ENCODE measurements at regions not wholly inside any gene's neighbourhood (a gene's known extent, or its start where the extent isn't known, plus 50 kb on each side); places are given as distances from the start of the nearest gene placed in this dataset.
"Not testable (repeated sequence)": the region's sequence is repeated elsewhere in the genome, so short reads cannot be mapped to it uniquely, and the experiment has no call there.

DNA sequence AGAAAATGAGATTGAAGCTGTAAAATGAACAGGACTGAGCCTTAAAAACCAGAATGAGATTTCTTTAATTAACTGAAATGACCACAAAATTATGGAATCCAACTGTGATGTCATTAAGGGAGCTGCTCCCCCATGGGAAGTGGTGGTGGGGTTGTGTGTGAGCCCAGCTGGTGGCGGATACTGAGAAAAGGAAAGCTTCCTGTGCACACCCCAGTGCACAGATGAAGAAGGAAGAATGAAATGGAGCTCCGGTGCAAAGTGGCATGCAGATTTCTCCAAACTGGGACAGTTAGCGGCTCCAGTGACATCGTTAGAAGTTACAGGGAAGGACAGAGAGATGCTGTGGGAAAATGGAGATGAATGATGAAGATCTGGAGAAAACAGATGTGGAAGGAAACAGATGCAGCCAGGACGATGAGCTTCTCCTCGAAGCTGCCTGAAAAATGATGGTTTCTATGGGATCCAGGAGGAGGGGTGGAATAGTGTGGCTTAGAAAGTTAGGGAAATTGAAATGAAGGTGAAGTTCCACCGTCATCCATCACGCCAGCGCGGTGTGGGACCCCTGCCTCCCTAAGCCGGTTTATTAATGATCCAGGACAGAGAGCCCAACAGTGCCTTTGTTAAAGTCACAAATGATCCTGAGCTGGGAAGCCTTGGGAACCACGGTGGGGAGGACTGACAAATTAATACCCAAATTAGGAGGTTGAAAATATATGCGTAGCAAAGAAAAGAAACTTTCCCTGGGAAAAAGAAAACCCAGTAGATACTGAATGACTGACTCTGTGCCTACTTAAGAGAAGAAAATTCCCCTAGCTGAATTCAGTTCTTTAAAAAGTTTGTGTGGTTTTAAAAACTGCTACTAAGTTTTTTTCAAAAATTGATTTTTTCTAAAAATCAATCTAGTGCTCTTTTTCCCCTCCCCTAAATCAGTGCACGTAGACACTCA lies 77.2 kb downstream of the TSN start:
- Histone ChIP-seq H3K4me3 (ENCODE audit: low read length) (no peak overlapping the region), H3K27ac (ENCODE audit: low read length) (peak overlapping the region; percentile 80), H3K4me1 (ENCODE audit: control insufficient read depth, insufficient read depth, low read length) (peaks cover 18% of the 10 kb centered on the region), H3K9me3 (replicated peaks; ENCODE audit: control insufficient read depth, low read depth, low read length) (no peaks in the 10 kb centered on the region), H3K27me3 (ENCODE audit: control insufficient read depth, insufficient read depth, low read length) (no peaks in the 10 kb centered on the region), H3K36me3 (ENCODE audit: control insufficient read depth, insufficient read depth, low read length) (no peaks in the 10 kb centered on the region)
- no peak for DNase-seq
- 48% methylated on average over 11 of the region's 14 CpGs for WGBS (ENCODE audit: insufficient coverage)

DNA sequence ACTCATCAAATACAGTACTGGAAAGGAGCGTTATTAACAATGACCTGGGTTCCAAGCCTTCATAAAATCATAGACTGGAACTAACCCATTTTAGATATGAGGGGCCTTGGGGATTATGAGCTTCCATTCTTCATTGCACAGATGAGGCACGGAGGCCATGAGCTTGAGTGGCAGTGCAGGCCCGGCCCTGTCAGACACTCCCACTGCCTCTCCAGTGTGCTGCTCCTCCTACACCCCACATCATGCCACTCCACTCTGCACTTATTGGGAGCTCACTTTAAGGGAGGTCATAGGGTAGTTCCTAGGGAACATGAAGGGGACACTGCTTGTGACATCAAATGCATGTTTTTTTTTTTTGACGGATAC lies 77.9 kb downstream of the TSN start:
- Histone ChIP-seq H3K36me3 (ENCODE audit: control insufficient read depth, insufficient read depth, low read length) (no peaks in the 10 kb centered on the region), H3K4me1 (ENCODE audit: control insufficient read depth, insufficient read depth, low read length) (peaks cover 16% of the 10 kb centered on the region), H3K4me3 (ENCODE audit: low read length) (no peak overlapping the region), H3K27ac (ENCODE audit: low read length) (peak overlapping the region; percentile 20), H3K27me3 (ENCODE audit: control insufficient read depth, insufficient read depth, low read length) (no peaks in the 10 kb centered on the region), H3K9me3 (replicated peaks; ENCODE audit: control insufficient read depth, low read depth, low read length) (no peaks in the 10 kb centered on the region)
- no peak for DNase-seq
- WGBS (ENCODE audit: insufficient coverage): 50% methylated on average over 1 of the region's 4 CpGs

DNA sequence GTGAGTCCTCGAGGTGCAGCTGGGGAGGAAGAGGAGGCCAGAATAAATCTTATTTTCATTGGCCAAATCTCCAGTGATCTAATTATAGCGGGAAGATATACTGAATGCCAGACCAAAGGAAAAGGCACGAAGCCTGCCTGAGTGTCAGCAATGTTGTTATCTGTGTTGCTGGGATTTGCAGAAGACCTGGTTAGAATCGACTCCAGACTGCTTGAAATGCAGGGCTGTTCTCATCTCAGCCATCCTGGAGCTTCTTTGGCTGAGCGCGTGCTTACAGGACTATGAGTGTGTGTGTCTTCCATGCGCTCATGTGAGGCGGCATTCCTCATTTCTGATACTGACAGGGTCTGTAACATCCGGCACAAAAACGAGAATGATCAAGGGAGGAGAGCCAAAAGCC lies 81.2 kb downstream of the TSN start:
- peak; percentile 53 for DNase-seq
- Histone ChIP-seq H3K9me3 (replicated peaks; ENCODE audit: control insufficient read depth, low read depth, low read length) (no peaks in the 10 kb centered on the region), H3K36me3 (ENCODE audit: control insufficient read depth, insufficient read depth, low read length) (no peaks in the 10 kb centered on the region), H3K4me1 (ENCODE audit: control insufficient read depth, insufficient read depth, low read length) (peaks cover 13% of the 10 kb centered on the region), H3K27ac (ENCODE audit: low read length) (peak overlapping the region; percentile 53), H3K27me3 (ENCODE audit: control insufficient read depth, insufficient read depth, low read length) (no peaks in the 10 kb centered on the region), H3K4me3 (ENCODE audit: low read length) (no peak overlapping the region)
- WGBS (ENCODE audit: insufficient coverage): 52% methylated on average over 7 of the region's 10 CpGs

DNA sequence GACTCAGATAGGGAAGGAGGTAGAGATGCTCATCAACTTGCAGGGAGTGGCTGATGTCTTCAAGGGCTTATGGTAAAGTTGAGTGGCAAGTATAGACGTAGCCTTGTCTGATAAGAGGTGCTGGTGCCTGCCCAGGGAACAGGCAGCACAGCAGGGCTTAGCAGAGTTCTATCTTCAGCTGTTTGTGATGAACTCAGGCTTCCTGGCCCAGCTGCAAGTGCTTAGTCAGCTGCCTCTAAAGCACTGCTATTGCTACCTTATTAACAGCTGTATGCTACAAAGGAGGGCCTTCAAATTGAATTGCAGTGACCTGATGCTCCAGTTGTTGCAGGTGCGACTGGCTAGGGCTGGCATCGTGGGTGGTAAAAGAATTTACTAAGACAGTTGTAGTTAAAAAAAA lies 82.1 kb downstream of the TSN start:
- 92% methylated on average over 3 of the region's 3 CpGs for WGBS (ENCODE audit: insufficient coverage)
- H3K9me3 ChIP-seq (replicated peaks; ENCODE audit: control insufficient read depth, low read depth, low read length): no peaks in the 10 kb centered on the region
- no peaks in the 10 kb centered on the region for H3K27me3 ChIP-seq (ENCODE audit: control insufficient read depth, insufficient read depth, low read length)
- DNase-seq: no peak
- no peak overlapping the region for H3K27ac ChIP-seq (ENCODE audit: low read length)
- H3K4me1 ChIP-seq (ENCODE audit: control insufficient read depth, insufficient read depth, low read length): peaks cover 10% of the 10 kb centered on the region
- H3K36me3 ChIP-seq (ENCODE audit: control insufficient read depth, insufficient read depth, low read length): no peaks in the 10 kb centered on the region
- no peak overlapping the region for H3K4me3 ChIP-seq (ENCODE audit: low read length)

DNA sequence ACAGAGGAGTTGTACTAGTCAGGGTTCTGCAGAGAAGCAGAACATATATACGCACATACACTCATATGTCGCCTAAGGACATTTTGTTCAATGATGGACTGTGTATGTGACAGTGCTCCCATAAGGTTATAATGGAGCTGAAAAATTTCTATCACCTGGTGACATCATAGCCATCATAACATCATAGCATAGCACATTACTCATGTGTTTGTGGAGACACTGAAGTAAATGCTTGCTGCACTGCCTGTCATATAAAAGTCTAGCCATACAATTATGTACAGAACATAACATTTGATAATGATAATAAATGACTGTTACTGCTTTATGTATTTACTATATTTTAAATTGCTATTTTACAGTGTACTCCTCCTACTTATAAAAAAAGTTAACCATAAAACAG lies 83.1 kb downstream of the TSN start:
- peaks cover 7% of the 10 kb centered on the region for H3K4me1 ChIP-seq (ENCODE audit: control insufficient read depth, insufficient read depth, low read length)
- no peaks in the 10 kb centered on the region for H3K36me3 ChIP-seq (ENCODE audit: control insufficient read depth, insufficient read depth, low read length)
- no peaks in the 10 kb centered on the region for H3K27me3 ChIP-seq (ENCODE audit: control insufficient read depth, insufficient read depth, low read length)
- no peak overlapping the region for H3K4me3 ChIP-seq (ENCODE audit: low read length)
- DNase-seq: no peak
- no CpG with 5 or more reads among the region's 2 CpGs for WGBS (ENCODE audit: insufficient coverage)
- no peak overlapping the region for H3K27ac ChIP-seq (ENCODE audit: low read length)
- no peaks in the 10 kb centered on the region for H3K9me3 ChIP-seq (replicated peaks; ENCODE audit: control insufficient read depth, low read depth, low read length)

DNA sequence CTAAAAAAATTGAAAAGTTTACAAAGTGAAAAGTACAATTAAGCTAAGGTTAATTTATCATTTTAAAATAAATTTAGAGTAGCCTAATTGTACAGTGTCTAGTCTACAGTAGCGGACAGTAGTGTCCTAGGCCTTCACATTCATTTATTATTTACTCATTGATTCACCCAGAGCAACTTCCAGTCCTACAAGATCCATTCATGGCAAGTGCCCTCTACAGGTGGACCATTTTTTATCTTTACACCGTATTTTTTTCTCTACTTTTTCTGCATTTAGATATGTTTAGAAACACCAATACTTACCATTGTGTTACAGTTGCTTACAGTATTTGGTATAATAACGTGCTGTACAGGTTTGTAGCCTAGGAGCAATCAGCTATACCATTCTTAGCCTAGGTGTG lies 84.1 kb downstream of the TSN start:
- H3K9me3 ChIP-seq (replicated peaks; ENCODE audit: control insufficient read depth, low read depth, low read length): no peaks in the 10 kb centered on the region

DNA sequence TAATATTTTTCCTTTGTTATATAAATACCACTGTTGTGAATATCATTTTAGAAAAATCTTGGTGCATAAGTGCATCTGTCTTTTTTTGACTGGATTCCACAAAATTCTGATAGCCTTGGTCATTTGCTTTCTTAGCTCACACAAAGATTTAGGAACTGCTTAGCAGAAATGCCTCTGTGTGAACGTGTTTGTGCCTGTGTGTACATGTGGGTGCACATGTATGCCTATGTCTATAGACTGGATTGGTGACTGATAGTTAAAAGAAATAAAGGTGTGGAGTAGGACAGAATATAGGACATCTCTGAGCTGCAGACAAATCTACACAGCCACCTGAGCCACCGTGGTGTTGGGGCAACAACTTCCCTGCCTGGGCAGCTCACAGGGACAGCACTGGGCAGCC lies 93.8 kb downstream of the TSN start:
- DNase-seq: no peak
- H3K27me3 ChIP-seq (ENCODE audit: control insufficient read depth, insufficient read depth, low read length): peaks cover 9% of the 10 kb centered on the region
- H3K9me3 ChIP-seq (replicated peaks; ENCODE audit: control insufficient read depth, low read depth, low read length): no peaks in the 10 kb centered on the region
- no peaks in the 10 kb centered on the region for H3K36me3 ChIP-seq (ENCODE audit: control insufficient read depth, insufficient read depth, low read length)
- no peak overlapping the region for H3K4me3 ChIP-seq (ENCODE audit: low read length)
- 71% methylated on average over 2 of the region's 2 CpGs for WGBS (ENCODE audit: insufficient coverage)
- no peak overlapping the region for H3K27ac ChIP-seq (ENCODE audit: low read length)
- H3K4me1 ChIP-seq (ENCODE audit: control insufficient read depth, insufficient read depth, low read length): no peaks in the 10 kb centered on the region

More for the DNA sequence above, 84.1 kb downstream of the TSN start:
- Histone ChIP-seq H3K27ac (ENCODE audit: low read length) (no peak overlapping the region), H3K4me1 (ENCODE audit: control insufficient read depth, insufficient read depth, low read length) (peaks cover 7% of the 10 kb centered on the region), H3K36me3 (ENCODE audit: control insufficient read depth, insufficient read depth, low read length) (no peaks in the 10 kb centered on the region), H3K4me3 (ENCODE audit: low read length) (no peak overlapping the region), H3K27me3 (ENCODE audit: control insufficient read depth, insufficient read depth, low read length) (no peaks in the 10 kb centered on the region)
- DNase-seq: no peak
- WGBS (ENCODE audit: insufficient coverage): no CpG with 5 or more reads among the region's 3 CpGs

DNA sequence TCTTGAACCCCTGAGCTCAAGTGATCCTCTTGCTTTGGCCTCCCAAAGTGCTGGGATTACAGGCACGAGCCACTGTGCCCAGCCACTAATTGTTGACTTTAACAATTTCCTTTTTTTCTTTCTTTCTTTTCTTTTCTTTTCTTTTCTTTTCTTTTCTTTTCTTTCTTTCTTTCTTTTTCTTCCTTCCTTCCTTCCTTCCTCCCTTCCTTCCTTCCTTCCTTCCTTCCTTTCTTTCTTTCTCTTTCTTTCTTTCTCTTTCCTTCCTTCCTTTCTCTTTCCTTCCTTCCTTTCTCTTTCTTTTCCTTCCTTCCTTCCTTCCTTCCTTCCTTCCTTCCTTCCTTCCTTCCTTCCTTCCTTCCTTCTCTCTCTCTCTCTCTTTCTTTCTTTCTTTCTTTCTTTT lies 97.7 kb downstream of the TSN start:
- not testable (repeated sequence) for H3K36me3 ChIP-seq (ENCODE audit: control insufficient read depth, insufficient read depth, low read length); H3K4me1 ChIP-seq (ENCODE audit: control insufficient read depth, insufficient read depth, low read length); H3K27ac ChIP-seq (ENCODE audit: low read length); H3K9me3 ChIP-seq (replicated peaks; ENCODE audit: control insufficient read depth, low read depth, low read length); DNase-seq; H3K27me3 ChIP-seq (ENCODE audit: control insufficient read depth, insufficient read depth, low read length); H3K4me3 ChIP-seq (ENCODE audit: low read length)
- 90% methylated on average over 1 of the region's 1 CpG for WGBS (ENCODE audit: insufficient coverage)

DNA sequence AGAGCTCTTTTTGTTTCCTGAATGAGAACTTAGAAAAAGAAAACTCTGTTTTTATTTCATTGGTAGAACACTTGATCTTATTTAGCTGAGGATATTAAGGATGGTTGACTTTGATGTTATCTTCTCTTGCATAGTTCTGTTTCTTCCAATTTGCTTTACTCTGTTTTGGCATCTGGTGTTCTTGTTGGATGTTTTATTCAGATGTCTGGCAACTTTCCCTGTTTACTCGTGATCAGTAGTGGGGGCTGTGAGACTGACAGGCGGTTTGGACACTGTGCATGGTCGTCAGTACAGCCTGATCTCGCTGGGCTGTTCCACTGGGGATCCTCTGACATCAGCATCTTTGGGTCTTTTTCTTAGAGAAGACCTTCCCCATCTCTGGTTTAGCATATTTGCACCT lies 100.1 kb downstream of the TSN start:
- no peak overlapping the region for H3K27ac ChIP-seq (ENCODE audit: low read length)
- WGBS (ENCODE audit: insufficient coverage): 31% methylated on average over 3 of the region's 4 CpGs

DNA sequence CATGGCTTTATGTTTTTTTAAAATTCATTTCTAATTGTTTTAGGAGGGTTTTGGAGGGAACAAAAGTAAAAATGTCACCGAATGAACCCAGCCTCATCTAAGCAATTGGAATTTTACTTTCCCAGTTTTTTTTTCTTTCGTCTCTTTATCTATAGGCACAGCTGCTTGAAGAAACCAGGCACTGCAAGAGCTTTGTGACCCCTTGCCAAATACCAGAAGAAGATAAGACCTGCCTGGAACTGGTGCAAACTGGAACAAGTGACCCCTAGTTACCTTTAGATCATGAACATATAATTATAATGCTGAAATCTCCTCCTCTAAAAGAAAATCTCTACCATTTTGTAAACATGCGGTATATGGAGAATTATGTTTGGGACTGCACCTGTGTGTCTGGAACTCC lies 100.9 kb downstream of the TSN start:
- DNase-seq: no peak
- Histone ChIP-seq H3K4me1 (ENCODE audit: control insufficient read depth, insufficient read depth, low read length) (no peaks in the 10 kb centered on the region), H3K4me3 (ENCODE audit: low read length) (no peak overlapping the region)

More for the DNA sequence above, 100.1 kb downstream of the TSN start:
- H3K36me3 ChIP-seq (ENCODE audit: control insufficient read depth, insufficient read depth, low read length): no peaks in the 10 kb centered on the region
- no peaks in the 10 kb centered on the region for H3K4me1 ChIP-seq (ENCODE audit: control insufficient read depth, insufficient read depth, low read length)
- H3K27me3 ChIP-seq (ENCODE audit: control insufficient read depth, insufficient read depth, low read length): peaks cover 2% of the 10 kb centered on the region
- DNase-seq: peak; percentile 19
- H3K4me3 ChIP-seq (ENCODE audit: low read length): no peak overlapping the region
- H3K9me3 ChIP-seq (replicated peaks; ENCODE audit: control insufficient read depth, low read depth, low read length): no peaks in the 10 kb centered on the region

More for the DNA sequence above, 100.9 kb downstream of the TSN start:
- H3K27ac ChIP-seq (ENCODE audit: low read length): no peak overlapping the region
- peaks cover 2% of the 10 kb centered on the region for H3K27me3 ChIP-seq (ENCODE audit: control insufficient read depth, insufficient read depth, low read length)
- WGBS (ENCODE audit: insufficient coverage): 80% methylated on average over 1 of the region's 3 CpGs
- no peaks in the 10 kb centered on the region for H3K36me3 ChIP-seq (ENCODE audit: control insufficient read depth, insufficient read depth, low read length)
- no peaks in the 10 kb centered on the region for H3K9me3 ChIP-seq (replicated peaks; ENCODE audit: control insufficient read depth, low read depth, low read length)
